ENCODE measurements at regions not wholly inside any gene's neighbourhood (a gene's known extent, or its start where the extent isn't known, plus 50 kb on each side); places are given as distances from the start of the nearest gene placed in this dataset.

DNA sequence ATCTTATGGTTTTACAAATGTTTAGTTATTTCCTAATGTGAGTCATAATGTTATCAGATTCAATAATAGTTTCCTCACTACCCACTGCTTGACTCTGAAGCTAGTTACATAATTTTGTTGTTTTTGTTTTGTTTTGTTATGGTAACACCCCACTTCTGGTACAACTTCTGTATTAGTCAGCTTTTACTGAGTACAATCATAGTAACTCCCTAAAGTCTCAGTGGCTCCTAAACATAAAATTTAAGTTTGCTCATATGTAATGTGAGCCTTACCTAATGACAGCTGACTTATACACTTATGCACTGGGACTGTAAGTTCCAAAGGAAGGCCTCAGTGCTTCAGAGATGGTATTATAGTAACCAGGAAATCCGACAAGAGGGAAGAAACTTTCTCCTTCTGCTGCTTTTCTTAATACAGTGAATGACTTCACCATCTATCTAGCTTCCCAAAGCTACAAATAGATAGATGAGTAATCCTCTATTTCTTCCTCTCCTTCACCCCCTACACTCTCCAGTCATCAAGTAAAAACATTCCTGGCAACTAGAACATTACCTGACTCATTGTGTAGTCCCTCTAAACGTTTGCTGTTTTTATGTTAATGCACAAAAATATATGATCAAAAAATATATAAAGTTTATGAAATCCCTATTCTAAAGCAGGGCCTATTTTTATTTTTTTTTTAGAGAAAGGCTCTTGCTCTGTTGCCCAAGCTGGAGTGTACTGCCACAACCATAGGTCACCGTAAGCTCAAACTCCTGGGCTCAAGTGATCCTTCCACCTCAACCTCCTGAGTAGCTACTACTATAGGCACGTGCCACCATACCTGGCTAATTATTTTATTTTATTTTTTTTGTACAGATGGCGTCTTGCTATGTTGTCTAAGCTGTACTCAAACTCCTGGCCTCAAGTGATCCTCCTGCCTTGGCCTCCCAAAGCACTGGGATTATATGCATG lies 563.0 kb downstream of the SOX6 start:
- ATAC-seq: no peak
- no peak for DNase-seq (ENCODE audit: low spot score)

DNA sequence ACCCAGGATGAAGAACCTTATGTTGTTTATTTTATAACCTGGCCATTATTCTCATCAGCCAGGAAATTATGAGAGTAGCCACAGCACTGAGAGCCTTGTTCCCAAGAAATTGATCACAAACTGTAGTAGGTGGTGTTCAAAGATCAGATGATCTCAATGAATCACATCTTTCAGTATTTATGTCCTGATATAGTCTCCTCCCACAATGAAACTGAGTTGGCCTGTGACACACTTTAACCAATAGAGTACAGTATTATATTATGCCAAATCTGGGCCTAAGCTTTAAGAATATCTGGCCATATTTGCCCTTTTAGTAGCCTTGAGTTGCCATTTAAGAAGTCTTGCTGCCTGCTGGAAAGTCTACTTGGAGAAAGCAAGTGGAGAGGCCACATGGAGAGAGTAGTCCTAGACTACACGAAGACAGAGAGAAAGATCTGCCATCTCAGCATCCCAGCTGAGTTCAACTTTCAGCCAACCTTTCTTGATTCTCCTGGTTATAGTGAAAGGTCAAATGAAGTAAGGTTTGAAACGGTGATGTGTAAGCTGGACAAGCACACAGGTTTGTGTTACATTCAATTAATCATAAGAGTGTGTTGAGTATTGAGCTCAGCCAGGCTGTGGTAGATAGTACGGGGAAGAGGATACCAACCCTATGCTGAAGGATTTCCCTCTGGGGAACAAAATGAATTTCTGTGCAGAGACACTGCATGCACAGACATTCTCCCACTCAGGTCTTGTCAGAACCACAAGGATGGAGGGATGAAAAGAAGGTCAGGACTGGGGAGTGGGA lies 561.8 kb downstream of the SOX6 start:
- DNase-seq (ENCODE audit: low spot score): no peak

GRCh38 chr11:15795378-15795777 lies 561.0 kb downstream of the SOX6 start:
- peak; percentile 91 for ATAC-seq
- no peak for DNase-seq (ENCODE audit: low spot score)

More for the DNA sequence above, 561.8 kb downstream of the SOX6 start:
- ATAC-seq: no peak

- no peak for DNase-seq (ENCODE audit: low spot score)
- ATAC-seq: peak; percentile 34
These were observed 556.1 kb downstream of the SOX6 start for GRCh38 chr11:15800111-15800800.

DNA sequence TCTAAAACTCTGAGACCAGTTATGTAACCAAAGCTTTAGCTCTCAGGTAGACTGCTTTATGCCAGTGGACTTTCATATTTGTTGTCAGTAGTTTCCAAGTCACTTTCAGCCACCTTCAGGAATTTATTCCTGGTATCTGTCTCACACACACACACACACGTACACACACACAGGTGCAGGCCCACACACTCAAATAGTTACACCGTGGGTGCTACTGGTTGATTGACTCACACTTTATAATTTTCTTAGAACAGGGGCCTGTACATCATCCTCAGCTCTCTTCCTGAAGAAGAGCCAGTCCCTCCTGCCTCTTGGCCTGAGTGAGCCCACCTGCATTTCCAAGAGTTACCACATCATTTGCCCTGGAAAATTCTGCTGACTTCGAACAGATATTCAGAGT lies 555.2 kb downstream of the SOX6 start:
- ATAC-seq (no peak), DNase-seq (ENCODE audit: low spot score) (no peak)

DNA sequence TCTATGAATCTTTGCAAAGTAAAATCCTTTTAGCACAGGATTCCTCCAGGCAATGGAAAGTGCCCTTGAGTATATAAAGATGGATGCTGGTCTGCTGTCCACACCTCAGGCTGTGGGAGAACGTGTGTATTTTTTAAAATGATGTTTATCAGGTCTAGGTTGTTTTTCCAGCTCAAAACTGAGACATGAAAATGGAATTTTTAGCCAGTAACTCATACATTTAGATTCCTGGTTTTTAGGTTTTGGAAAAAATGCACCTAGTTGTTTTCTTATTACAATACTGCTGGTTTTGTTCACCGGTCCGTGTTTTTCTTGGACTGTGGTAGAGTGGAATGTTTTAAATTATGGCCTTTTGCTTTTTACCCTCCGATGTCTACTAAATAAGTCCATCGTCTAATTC lies 554.7 kb downstream of the SOX6 start:
- DNase-seq (ENCODE audit: low spot score) (no peak), ATAC-seq (no peak)

GRCh38 chr11:15805726-15806125 lies 550.6 kb downstream of the SOX6 start:
- no peak for DNase-seq (ENCODE audit: low spot score)
- ATAC-seq: no peak

- DNase-seq (ENCODE audit: low spot score) (no peak), ATAC-seq (no peak)
These were observed 550.1 kb downstream of the SOX6 start for GRCh38 chr11:15806217-15806616.

GRCh38 chr11:15807827-15808226 lies 548.5 kb downstream of the SOX6 start:
- ATAC-seq (no peak), DNase-seq (ENCODE audit: low spot score) (no peak)

DNA sequence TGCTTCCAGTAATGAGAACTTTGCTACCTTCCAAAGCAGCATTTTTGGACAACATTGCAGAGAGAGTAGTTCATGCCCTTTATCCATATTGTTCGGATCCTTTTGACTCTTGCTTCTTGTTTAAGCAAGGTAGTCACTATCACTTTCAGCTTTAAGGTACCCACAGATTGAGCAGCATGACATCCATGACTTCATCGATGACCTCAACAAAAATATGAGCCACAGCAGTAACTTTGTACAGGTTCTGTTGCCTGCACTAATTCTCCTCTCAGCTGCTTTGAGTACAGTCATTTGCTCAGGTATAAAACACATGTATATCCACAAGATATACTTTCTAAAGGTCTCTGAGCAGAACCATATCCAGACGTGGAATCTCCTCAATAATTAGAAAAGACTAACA lies 546.3 kb downstream of the SOX6 start:
- ATAC-seq (no peak), DNase-seq (ENCODE audit: low spot score) (no peak)

DNA sequence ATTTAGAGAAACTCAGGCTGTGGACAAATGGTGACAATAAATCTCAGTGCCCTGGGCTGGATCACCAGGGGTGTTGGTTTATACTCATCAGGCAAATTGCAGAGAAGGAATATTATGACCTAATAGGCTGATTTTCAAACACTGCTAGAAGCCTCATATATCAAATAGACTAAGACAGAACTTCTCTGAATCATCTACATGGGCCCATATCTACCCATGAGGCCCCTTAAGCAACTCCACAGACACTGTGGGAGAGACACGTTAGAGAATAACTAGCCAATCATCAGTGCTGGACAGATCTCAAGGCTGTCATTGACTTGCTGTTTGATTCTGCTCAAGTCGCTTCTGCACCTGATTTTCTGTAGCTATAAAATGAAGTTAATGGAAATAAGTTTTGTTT lies 545.8 kb downstream of the SOX6 start:
- ATAC-seq (no peak), DNase-seq (ENCODE audit: low spot score) (no peak)

DNA sequence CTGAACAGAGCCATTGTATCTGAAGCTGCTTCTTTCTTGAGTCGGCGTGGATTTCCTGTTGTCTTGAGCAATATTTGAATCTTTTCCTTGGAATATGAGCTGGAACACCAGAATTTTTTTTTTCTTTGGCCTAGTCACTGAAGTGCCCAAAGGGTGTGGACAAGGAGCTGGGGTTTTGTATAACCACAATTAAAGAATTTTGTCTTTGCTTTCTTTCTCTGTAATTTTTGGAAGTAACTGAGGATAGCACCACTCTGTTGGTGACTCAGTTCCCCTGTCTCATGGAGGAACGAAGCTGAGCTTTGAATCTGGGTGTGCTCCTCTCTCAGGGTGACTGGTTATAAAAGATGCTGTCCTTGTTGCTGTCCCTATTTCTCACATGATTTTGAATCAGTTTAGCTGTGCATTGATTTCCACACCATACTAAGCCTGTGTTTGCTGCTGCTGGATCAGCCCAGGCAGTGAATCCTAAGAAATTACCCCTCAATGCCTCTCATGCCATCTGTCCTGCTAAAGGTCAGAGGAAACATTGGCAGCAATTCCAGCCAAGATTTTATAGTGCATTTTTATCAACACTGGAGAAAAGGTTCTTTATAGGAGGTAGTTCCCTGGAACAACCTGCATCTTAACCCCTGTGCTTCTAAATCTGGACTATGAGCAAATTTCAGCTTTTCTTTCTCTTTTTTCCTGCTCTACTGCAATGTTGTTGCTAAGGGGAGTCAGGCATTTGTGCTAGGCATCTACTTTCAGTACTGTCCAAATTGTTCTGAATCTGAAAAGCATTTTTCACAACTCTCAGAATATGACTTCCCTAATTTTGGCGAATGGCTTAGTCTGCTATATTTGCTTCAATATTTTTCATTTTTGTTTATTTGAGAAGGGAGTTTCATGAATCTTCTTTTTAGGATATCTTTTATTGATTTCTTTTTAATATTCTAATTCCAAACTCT lies 540.8 kb downstream of the SOX6 start:
- DNase-seq (ENCODE audit: low spot score): no peak
- no peak for ATAC-seq

DNA sequence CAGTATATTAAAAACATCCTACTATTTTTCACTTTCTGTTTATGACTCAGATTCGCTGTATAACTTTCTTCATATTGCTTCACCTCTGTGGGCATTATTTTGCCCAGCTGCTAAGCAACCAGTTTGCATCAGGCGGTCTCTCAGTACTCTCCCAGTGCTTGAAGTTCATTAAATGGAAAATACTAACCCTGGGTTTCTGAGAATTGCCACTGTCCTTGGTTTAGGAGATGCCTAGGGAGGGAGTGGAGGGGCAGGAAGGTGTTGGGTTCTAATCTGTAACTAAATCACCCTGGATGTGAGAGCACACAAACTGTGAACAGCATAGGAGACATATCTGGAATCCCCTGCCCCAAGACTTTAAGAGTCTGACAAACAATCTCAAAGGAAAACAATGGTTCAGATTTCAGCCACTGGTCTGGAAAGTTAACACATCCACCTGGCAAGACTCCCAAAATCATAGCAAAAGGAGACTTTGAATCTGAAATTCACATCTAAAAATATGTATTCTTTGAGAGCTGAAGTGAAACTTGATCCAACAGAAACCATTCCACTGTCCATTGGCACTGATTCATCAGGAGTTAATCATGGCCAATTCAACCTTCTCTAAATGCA lies 540.0 kb downstream of the SOX6 start:
- no peak for DNase-seq (ENCODE audit: low spot score)
- ATAC-seq: no peak

DNA sequence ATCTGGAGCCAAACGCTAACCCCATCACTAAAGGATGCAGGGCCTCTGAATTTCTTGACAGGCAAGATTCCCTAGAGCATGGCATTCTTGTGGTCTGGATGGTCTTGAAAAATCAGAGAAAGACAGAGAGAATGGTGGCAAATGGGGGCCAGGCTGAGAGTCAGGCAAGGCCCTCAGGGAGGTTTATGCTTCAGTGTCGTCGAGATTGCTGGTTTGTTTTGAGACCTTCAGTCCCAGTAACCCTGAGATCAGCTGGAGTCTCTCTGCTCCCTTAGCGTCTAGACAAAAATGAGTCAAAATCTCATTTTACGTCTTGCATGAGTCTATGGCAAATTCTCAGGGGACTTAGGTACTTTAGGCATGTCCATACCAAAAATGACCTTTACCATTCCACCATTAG lies 539.3 kb downstream of the SOX6 start:
- ATAC-seq (no peak), DNase-seq (ENCODE audit: low spot score) (no peak)

DNA sequence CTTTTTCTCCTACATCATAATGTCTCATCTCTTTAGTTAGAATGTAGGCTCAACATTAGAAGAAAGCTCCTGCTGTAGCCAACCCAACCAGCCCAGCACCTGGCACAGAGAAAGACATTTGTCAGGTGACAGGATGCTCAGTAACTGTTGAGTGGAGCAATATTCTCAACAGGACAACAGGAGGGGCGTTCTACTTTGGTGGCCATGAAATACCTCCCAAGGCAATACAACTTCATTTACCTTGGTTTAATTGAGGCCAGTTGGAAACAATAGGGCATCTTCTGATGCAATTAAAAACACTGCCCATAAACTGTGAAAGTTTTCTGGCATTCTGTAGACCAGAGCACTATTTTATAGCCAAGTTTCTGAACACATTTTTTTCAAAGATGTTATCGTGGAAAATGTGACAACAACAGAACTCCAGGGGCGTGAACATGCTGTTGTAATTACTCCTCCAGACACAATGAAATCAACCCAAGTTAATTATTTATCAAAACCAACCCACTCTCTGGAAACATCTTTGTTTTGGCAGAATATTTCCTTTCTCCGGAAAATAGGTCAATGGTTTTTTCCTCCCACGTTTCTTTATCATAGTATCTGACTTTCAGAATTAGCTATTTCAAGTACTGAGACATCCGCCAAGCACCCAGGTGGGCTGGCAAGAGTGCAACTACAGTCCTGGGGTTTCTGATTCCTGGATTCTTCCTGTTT lies 538.1 kb downstream of the SOX6 start:
- peak; percentile 38 for ATAC-seq
- no peak for DNase-seq (ENCODE audit: low spot score)

DNA sequence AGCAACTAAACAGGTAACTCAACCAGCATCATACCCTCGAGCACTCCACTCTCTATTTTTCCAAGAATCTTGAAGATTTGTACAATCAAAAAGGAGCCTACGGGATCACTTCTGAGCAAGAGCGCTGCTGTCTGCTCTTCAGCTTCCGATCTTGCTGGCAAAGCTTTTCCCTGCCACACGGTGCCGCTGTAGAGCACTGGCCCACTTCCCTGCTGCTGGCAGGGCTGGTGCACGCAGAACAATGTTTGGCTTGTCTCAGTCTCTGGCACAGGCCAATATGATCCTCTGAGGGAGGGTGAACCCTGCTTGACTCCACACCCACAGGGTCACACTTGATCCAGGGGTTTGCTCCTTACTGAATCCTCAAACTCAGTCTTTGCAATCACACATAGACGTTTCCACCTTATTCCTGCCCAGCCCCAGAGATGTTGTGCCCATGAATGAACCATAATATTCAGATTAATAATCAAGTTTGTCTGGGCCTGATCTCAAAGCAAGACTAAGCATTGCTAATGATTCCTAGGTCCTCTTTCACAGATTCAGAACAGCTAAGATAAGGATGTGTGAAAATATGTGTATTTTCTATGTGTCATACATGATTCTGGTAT lies 536.6 kb downstream of the SOX6 start:
- DNase-seq (ENCODE audit: low spot score): peak; percentile 89
- ATAC-seq: peak; percentile 99

GRCh38 chr11:15821451-15821850 lies 534.9 kb downstream of the SOX6 start:
- ATAC-seq (no peak), DNase-seq (ENCODE audit: low spot score) (no peak)

DNA sequence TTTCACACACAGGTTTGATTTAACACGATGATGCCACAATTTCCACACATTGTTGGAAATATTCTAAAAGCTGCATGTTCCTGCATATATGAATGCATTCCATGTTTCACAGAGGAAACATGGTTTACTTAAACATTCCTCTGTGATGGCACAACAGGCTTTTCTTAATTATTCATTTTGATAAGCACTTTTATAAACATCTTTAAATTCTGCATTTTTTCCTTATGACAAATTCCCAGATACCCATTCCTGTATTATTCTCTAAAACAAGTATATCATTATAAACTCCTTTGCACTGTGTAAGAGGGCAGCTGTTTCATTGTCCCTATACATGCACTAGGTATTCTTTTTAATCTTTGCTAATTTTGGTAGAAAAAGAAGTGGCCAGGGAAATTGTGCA lies 532.3 kb downstream of the SOX6 start:
- ATAC-seq (no peak), DNase-seq (ENCODE audit: low spot score) (no peak)
